ENCODE measurements at regions not wholly inside any gene's neighbourhood (a gene's known extent, or its start where the extent isn't known, plus 50 kb on each side); places are given as distances from the start of the nearest gene placed in this dataset.

DNA sequence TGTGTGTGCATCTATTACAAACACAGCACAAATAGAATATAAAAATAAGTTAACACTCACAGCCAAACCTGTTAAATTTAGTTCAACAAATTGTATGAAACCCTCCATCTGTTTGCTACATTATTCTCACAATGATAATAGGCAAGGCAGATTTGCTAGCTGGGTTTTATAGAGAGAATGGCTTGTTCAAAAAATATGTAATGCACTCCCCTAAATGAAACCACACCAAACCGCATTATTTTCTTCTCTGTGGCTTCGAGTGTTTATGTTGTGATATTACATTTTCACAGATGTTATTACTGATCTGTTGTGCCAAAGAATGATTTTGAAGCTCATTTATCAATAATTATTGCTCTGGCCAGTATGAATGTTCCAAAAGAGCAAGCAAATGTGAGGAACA, 92.9 kb downstream of the SPATA31D1 start:
- TF ChIP-seq, protein P1, sequence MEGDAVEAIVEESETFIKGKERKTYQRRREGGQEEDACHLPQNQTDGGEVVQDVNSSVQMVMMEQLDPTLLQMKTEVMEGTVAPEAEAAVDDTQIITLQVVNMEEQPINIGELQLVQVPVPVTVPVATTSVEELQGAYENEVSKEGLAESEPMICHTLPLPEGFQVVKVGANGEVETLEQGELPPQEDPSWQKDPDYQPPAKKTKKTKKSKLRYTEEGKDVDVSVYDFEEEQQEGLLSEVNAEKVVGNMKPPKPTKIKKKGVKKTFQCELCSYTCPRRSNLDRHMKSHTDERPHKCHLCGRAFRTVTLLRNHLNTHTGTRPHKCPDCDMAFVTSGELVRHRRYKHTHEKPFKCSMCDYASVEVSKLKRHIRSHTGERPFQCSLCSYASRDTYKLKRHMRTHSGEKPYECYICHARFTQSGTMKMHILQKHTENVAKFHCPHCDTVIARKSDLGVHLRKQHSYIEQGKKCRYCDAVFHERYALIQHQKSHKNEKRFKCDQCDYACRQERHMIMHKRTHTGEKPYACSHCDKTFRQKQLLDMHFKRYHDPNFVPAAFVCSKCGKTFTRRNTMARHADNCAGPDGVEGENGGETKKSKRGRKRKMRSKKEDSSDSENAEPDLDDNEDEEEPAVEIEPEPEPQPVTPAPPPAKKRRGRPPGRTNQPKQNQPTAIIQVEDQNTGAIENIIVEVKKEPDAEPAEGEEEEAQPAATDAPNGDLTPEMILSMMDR (IDR thresholded peaks at IDR 0.05): no peak
- no peak for TF ChIP-seq POLR2A (IDR thresholded peaks at IDR 0.05)

Data from lower leg skin (tissue), 3 donors.